Activated CD8-positive, alpha-beta memory T cell treated with anti-CD3 and anti-CD28 coated beads, Interleukin-2, amount 50 U/mL, for 48 hours (primary cell): ENCODE measurements at regions not wholly inside any gene's neighbourhood (a gene's known extent, or its start where the extent isn't known, plus 50 kb on each side); places are given as distances from the start of the nearest gene placed in this dataset.
"Not testable (repeated sequence)": the region's sequence is repeated elsewhere in the genome, so short reads cannot be mapped to it uniquely, and the experiment has no call there.

Experiments used
- DNase-seq: peaks from one replicate; pipeline ENCODE4 v3.0.0-alpha.2; 2020

DNA sequence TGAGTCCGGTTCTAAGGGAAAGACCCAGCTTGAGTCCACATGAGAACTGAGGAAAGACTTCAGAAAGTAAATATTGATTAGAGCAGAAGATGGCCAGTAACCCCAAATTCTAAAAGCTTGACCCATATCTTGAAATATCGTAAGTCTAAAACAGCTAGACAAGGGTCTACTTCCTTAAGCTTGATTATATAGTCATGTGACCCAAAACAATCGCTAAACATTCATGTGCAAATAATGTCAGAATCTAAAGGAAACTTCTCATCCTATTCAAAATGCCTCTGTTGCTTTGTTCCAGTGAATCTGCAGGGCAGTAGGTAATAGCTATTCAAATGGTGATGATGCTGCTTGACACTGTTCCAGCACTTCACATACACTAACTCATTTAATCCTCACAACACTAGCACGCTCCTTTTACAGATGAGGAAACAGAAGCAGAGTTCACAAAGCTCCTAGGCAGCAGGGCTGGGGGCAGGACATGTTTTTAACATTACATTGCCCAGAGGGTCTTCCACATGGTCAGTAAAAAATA, 52.6 kb downstream of the TCF20 start:
- no peak for DNase-seq

DNA sequence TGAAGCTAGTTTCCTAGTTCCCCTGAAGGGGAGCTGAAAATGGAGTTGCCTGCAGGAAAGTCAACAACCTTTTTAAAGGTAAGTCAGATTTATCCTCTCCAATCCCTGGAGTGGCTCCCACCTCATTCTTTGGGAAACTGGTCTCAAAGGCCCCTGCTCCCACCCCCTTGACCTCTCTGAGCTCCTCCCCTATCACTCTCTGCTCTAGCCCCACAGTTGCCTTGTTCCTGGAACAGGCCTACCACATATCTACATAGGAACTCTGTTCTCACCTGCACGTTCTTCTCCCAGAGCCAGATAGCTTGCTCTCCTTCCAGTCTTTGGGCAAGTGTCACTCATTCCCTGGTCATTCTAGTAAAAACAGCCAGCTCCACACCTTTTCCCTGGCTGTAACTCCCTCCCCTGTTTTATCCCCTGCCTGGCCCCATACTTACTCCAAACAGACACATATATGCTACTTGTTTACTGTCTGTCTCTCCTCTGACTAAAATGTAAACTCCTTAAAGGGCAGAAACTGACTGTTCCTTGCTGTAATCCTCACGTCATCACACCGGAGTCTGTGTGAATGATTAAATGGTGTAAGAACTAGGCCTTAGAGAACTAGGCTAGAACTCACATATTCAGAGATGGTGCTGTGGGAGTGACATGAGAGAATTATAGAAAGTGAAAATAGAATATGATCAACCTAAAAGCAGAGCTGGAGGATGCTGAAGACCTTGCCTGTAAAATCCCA, 53.3 kb downstream of the TCF20 start:
- no peak for DNase-seq

DNA sequence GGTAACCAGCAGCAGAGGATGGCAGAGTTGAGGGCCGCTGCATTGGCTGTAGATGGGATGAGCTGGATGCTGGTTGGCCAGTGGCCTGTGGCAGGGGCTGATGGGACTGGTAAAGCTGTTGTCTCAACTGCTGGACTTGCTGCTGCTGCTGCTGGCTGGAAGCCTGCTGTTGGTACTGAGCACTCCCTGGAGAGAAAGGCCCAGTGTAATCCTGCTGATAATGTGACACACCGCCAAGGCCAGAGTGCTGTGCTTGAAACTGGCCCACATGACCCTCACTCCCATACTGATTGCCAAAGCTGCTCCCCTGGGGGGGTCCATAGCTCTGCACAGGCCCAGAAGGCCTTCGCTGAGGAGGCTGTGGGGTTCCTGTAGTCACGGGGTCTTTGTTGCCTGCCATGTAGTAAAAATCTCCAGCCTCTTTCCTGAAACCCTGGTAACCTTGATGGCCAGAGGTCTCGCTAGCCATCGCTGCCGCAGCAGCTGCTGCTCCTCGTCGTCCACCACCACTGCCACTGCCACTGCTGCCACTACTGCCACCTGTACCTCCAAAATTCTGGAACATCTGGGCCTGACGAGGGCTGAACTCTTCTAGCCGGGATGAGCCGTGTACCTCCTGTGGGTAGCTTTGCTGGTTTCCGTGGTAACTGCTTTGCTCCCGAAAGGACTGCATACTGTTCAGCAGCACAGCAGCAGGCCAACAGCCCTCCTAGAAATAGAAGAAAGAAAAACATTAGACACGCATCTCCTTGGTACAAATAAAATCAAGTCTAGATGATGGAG, 55.6 kb downstream of the TCF20 start:
- no peak for DNase-seq

DNA sequence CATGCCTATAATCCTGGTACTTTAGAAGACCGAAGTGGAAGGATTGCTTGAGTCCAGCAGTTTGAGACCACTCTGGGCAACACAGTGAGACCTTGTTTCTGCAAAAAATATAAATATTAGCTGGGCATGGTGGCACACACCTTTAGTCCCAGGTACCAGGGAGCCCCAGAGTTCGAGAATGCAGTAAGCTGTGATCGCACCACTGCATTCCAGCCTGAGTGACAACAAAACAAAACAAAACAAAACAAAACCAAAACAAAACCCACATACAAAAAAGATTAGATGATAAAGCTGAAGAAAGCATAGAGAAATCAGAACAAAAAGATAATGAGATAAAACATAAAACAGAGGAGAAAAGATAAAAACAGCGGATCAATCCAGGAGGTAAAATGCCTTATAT, 62.1 kb downstream of the TCF20 start:
- DNase-seq, result no peak

DNA sequence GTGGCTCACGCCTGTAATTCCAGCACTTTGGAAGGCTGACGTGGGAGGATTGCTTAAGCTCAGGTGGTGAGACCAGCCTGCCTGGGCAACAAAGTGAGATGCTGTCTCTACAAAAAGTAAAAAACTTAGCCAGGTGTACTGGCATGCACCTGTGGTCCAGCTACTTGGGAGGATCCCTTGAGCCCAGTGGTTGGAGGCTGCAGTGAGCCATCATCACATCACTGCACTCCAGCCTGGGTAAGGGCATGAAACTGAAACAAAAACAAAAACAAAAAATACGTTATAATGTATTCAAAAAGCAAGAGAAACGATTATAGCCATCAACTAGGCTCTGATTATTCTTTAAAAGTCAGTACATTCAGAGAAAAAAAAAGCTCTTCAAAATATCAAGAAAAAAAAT, 62.5 kb downstream of the TCF20 start:
- DNase-seq, result no peak

DNA sequence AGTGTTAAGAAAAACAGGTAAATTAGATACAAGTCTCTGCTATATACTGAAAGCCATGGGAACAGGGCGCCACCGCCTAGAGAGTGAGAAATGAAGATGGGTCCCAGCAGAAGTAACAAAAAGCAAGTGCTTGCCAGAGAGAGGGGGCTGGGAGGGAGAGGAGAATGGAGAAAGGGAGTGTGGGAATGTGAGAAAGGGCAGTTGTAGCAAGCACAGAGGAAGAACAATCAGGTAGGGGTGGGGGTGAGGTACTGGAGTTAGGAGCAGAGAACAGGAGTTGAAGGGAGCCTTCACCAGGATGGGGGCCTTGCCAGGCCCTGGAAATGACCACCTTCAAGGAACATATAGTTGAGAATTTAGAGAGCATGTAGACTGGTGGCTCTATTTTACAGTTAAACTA, 66.8 kb downstream of the TCF20 start:
- DNase-seq, result no peak

DNA sequence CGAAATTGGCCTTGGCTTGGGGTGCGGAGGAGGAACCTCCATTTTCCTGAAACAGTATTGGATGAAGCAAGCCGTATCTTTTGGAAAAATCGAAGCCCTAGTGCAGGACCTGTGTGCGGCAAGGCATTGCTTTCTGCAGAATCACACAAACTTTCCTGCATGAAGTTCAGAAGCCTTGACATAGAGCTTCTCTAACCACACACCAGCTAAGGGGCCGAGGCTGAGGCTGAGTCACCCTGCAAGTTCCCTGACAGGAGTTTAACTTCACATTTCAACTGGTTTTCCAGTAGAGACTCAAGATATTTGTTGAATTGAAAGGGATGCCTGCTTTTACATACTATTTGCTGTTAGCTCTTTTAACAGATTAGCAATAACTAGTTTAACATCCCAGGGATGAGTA, 67.8 kb downstream of the TCF20 start:
- DNase-seq, result peak; percentile 63

DNA sequence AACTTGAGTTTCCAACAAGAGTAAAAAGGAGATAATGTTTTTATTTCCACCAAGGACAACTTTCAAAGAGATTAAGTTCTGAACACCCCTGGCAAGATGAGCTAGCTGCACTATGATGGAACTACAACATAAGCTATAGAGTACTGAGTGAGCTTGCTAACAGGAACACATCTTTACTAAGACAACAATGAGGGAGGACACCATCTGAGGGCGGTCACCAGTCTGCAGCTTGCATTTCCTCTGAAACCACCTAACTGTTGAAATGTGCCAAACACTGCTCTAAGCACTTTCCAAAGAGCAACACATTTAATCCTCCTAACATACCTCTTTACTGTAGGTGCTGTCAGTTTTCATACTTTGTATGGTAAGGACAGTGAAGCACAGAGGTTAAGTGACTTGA, 68.4 kb downstream of the TCF20 start:
- DNase-seq, result no peak

DNA sequence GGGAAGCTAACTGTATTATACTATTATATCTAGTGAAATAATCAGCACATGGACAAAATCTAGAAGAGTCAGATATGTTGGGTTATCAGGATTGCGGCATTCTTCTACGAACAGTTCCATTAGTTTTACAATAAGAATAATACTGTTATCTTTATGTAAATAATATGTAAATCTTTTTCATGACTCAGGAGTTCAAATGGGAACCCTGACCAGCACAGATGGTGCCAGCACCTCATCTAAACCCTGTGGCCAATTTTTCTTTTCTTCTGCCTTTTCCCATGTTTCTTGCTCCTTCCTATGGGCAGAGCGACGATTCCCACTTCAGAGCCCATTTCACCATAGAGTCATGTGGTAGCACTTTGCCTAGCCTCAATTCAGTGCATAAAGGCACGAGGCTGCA, 68.4 kb upstream of the CYP2D6 start:
- DNase-seq, result no peak

DNA sequence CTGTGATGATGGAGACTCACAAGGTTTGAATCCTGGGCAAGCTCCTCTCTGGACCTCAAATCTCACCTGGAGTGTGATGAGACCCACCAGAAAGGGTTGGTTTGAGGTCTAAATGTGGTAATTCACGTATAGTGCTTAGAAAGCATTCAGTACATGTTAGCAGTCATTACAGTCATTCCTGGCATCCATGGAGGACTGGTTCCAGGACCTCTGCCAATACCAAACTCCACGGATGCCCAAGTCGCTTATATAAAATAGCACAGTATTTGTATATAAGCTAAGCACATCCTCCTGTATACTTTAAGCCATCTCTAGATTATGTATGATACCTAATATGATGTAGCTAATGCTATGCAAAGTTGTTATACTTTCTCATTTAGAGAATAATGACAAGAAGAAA, 67.6 kb upstream of the CYP2D6 start:
- no peak for DNase-seq

DNA sequence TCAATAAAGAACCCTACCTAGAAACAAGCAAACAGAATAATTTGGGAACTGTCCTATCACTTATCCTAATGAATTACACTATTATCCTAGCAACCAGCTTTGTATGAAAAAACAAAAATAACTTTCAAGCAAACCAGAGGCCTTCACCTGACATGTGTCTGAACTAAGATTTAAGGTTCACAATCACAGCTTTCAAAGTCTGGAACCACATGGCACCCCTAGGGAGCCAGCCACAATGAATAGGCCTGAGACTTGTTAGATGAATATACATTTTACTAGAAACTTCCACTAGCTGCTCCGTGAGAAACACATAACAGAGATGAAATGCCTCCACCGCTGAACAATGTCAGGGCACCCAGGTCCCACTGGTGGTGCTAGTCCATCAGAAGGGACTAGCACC, 65.8 kb upstream of the CYP2D6 start:
- DNase-seq, result no peak

DNA sequence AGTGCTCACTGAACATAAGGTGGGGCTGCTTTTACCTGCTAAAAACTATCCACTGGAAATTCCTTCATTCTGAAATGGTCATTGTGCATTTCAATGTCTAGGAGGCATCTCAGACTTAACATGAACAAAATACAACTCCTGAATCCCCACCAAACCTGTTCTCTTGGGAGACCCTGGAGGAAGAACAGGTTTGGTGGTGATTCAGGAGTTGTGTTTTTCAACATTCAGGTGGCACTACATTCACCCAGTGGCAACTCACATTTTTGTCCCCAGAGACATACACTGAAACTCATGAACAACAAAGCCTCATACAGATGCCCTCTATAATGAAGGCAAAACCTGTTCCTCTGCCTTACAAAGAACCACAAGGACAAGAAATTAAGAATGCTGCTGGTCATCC, 64.3 kb upstream of the CYP2D6 start:
- no peak for DNase-seq

DNA sequence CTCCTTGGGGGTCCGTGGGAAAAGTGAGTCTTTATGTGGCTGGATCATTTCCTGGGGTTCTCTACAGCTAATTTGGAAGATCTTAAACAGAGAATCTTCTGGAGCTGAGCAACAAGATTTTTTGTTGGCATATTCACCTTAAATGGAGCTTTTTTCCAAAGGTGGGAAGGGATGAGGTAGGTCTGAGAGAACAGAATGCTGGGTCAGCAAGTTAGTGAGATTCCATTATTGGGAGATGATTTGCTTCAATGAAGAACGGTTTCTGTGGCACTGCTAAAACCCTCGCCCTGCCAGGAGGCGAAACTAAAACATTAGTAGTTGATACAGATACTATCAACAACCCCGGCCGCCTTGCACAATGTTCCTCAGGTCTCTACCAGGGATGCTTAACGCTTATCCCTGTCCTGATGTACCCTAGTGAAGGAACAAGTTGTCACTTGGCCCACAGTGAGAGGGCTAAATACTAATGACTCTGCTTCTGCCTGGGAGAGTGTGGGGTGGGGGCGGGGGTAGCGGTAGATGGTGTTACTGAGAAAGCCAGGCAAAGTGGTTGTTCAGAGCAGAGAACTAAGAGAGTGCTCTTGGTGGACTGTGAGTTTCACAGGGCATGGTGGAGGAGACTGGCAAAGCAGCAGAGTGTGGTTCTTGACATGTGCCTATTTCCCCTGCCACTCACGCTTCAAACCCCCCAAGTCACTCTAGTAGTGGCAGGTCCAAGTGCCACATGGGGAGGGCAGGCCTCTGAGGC, 63.7 kb upstream of the CYP2D6 start:
- DNase-seq, result no peak

DNA sequence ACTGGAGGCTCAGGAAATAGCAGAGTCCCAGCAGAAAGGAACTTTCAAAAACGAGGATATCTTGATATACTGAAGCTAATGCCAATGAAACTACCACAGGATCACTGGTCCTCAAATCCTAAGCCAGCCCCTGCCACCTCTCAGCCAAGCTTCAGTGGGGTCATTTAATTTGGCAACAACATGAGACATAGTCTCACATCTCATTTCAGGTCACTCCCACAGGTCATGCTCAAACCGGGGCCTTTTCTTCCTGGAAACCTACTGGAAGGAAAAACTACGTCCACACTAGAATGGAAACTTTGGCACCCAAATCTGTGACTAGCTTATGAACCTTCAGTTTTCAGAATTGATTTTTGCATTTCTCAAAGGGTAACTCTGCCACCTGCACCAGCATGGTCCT, 61.9 kb upstream of the CYP2D6 start:
- DNase-seq, result no peak

DNA sequence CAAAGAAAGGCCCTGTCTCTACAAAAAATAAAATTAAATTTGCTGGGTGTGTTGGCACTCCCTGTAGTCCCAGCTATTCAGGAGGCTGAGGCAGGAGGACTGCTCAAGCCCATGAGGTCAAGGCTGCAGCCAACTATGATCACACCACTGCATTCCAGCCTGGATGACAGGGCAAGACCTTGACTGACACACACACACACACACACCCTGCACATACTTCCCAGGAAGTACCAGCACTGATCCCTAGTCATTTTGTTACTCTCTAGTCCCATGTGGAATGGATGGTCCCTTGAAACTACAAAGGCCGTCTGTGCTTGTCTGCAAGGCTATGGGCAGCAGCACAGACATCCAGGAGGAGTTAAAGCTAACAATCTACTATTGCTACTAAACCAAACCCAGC, 59.7 kb upstream of the CYP2D6 start:
- DNase-seq, result no peak

DNA sequence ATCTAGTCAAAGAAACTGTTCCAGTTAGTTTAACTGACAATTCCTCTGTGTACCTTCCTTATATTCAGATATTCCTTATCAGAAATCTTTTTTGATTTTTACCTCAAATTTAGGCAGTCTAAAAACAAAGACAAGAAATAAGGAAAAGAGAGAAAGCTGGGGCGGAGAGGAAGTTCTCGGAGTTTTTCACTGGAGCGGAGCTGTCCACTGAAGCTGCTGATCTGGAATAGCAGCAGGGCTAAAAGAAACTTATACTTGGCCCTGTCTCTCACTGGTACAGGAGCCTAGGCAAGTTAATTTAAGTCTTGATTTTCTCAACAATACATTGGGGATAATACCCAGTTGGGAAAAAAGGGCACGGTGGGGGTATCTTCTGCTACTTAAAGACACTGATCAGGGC, 59.2 kb upstream of the CYP2D6 start:
- DNase-seq, result no peak

DNA sequence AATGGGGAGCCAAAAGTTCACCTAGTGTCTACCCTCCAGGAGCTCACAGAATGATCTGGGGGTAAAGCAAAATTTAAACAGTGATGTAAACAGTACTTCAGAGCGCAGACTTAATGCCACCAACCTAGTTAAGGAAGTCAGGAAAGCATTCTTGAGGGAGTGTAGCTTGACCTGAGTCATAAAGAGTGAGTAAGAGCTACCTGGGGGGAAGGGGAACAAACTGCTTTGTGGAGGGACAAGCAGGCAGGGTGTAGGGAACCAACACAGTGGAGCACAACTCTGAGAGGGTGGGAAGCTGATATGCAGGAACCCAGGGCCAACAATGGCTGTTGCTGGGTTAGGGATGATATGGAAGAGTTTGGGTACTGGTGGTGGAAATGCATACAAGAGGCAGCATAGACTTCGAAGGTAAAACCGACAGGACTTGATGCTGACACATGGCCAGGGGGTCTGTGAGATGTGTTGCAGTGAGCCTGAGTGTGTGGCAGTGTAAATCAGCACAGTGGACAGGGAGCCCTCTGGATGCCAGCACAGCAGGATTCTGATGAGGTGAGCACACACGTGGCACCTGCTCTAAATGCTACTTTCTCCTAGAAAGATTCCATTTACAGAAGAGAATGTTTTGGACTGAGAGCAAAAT, 58.3 kb upstream of the CYP2D6 start:
- DNase-seq, result no peak

DNA sequence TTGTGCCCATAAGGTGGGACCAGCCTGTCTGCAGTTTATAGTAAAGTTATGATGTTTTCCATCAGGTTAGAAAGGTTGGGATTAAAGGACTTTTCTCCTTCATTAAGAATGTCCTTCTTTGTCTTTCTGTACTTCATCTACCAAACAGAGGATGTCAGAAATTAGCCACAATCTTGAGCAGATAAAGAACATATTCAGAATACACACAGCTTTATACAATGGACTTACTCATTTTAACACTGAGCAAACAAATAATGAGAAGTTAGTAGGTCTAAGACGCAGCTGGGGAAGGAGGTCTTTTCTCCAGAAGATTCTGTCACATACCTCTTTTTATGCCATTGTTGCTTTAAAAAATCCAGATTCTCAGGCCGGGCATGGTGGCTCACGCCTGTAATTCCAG, 57.0 kb upstream of the CYP2D6 start:
- no peak for DNase-seq

DNA sequence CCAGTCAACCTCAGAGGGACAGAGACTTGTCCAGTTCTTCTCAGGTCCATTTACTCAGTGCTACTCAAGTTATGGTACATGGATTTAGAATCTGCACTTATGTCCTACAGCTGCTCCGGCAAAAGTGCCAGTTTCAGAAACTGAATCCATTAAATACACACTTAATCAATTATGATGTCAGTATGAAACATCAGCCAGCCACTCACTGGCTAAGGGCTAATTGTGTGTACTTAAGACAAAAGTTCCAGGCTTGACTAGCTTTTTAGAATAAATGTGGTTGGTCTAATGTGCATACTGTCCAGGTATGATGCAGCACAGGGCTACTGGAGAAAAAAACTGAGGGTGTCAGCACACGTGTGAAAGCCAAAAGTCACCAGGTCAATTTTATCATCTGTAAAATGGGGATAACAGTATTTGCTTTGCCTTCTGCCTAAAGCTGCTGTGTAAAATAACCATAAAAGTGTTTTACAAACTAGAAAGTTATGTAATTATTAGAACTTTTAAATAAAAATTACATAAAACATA, 55.4 kb upstream of the CYP2D6 start:
- no peak for DNase-seq

DNA sequence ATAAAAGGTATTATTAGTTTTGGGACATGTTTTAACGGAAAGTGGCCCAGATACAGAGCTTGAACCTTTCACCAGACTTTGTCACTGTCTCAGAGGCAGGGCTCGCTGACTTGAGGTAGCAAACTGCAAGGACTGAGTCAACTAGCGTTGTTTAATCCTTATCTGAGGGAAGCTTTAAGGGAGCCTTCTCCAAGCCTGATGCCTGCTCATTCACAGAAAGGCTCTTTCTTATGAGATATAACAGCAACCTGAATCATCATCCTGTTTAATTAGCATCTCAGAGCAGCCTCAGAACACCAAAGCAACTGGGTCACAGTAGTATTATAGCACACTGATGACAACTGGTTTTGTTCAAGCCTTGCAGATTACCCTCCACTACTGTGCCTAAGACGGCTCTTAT, 54.2 kb upstream of the CYP2D6 start:
- DNase-seq, result no peak

DNA sequence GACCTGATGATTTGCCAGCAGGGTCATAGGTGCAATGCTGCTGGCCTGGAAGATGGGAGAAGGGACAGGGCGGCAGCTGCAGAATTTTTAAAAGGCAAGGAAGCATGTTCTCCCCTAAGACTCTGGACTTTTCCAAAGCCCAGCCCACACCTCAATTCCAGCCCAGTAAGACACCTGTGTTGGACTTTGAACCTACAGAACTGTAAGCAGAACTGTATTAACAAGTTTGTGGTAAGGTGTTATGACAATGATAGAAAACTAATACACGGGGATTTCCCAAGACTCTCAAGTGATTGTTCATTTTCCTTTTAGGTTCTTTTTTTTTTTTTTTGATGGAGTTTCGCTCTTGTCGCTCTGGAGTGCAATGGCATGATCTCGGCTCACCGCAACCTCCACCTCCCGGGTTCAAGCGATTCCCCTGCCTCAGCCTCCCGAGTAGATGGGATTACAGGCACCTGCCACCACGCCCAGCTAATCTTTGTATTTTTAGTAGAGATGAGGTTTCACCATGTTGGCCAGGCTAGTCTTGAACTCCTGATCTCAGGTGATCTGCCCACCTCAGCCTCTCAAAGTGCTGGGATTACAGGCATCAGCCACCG, 53.0 kb upstream of the CYP2D6 start:
- not testable (repeated sequence) for DNase-seq

DNA sequence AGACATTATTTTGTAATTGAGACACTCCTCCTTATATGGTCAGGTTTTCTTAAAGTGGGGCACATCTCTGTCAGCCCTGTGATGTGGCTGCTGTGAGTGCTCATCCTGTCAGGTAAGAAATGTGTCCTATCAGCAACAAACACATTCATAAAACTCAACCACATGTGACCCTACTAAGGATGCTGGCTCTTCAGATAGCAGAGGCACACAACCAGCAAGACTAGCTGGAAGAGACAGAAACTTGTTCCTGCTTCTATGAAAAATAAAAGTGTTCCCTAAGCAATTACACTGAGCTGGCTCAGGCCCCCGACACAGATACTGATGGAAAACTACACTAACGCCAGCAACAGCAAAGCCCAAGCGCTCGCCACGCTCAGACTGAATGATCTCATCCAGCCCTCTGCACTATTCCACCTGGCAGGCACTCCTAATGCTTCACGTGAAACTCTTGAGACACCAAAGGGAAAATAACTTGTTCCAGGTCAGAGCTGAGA, 49.8 kb upstream of the CYP2D6 start:
- DNase-seq, result no peak
